GM18502 (cell line): ENCODE measurements at regions not wholly inside any gene's neighbourhood (a gene's known extent, or its start where the extent isn't known, plus 50 kb on each side); places are given as distances from the start of the nearest gene placed in this dataset.
"Not testable (repeated sequence)": the region's sequence is repeated elsewhere in the genome, so short reads cannot be mapped to it uniquely, and the experiment has no call there.

ENCODE experiments used
- ATAC-seq: cut with Tn5 transposase; IDR thresholded peaks from one replicate; pipeline ENCODE4 v1.9.1; 2021; ENCODE audit warnings: mild to moderate bottlenecking; ENCODE audit not compliant: unreplicated experiment, poor library complexity

GRCh38 chr2:54065411-54065810 is 50.0 kb upstream of the ACYP2 start:
- ATAC-seq, result no peak

GRCh38 chr2:54063967-54064535 is 51.4 kb upstream of the ACYP2 start:
- ATAC-seq, result no peak

- ATAC-seq, result no peak
Measured at GRCh38 chr2:54062401-54062800, 53.0 kb upstream of the ACYP2 start.

GRCh38 chr2:54061272-54061671 is 54.1 kb upstream of the ACYP2 start:
- ATAC-seq, result no peak

GRCh38 chr2:54059986-54060385 is 55.4 kb upstream of the ACYP2 start:
- no peak for ATAC-seq

GRCh38 chr2:54059504-54059903 is 55.9 kb upstream of the ACYP2 start:
- ATAC-seq, result no peak

- ATAC-seq, result no peak
Measured at GRCh38 chr2:54058449-54058848, 57.0 kb upstream of the ACYP2 start.

GRCh38 chr2:54054774-54055173 is 60.6 kb upstream of the ACYP2 start:
- ATAC-seq, result no peak

GRCh38 chr2:54054271-54054670 is 61.1 kb upstream of the ACYP2 start:
- ATAC-seq, result peak; percentile 82

GRCh38 chr2:54053830-54054229 is 61.6 kb upstream of the ACYP2 start:
- ATAC-seq, result peak; percentile 40

- peak; percentile 23 for ATAC-seq
Measured at GRCh38 chr2:54052825-54053718, 62.3 kb upstream of the ACYP2 start.

GRCh38 chr2:54050445-54050844 is 65.0 kb upstream of the ACYP2 start:
- ATAC-seq, result no peak

GRCh38 chr2:54049365-54049764 is 66.0 kb upstream of the ACYP2 start:
- no peak for ATAC-seq

GRCh38 chr2:54048896-54049295 is 66.5 kb upstream of the ACYP2 start:
- not testable (repeated sequence) for ATAC-seq

GRCh38 chr2:54048117-54048785 is 67.2 kb upstream of the ACYP2 start:
- peak; percentile 53 for ATAC-seq

GRCh38 chr2:54047658-54048057 is 67.8 kb upstream of the ACYP2 start:
- no peak for ATAC-seq

- no peak for ATAC-seq
Measured at GRCh38 chr2:54047091-54047490, 68.3 kb upstream of the ACYP2 start.

- ATAC-seq, result no peak
Measured at GRCh38 chr2:54042897-54043620, 72.3 kb upstream of the PSME4 start.

GRCh38 chr2:54042341-54042740 is 71.5 kb upstream of the PSME4 start:
- ATAC-seq, result no peak

- no peak for ATAC-seq
Measured at GRCh38 chr2:54041135-54041534, 70.3 kb upstream of the PSME4 start.

- no peak for ATAC-seq
Measured at GRCh38 chr2:54040685-54041084, 69.9 kb upstream of the PSME4 start.
